AG10803 (cell line): ENCODE measurements at regions not wholly inside any gene's neighbourhood (a gene's known extent, or its start where the extent isn't known, plus 50 kb on each side); places are given as distances from the start of the nearest gene placed in this dataset.

Experiments
- DNase-seq: peaks from one replicate; pipeline ENCODE4 v3.0.0; 2010; ENCODE audit warnings: low read depth
- H3K4me3 ChIP-seq: 2 replicates; pipeline ENCODE4 v1.5.1; 2011; ENCODE audit warnings: mild to moderate bottlenecking, low read length, control low read depth
- TF ChIP-seq, protein P1 (sequence below): conservative IDR thresholded peaks from 2 replicates; pipeline ENCODE4 v1.5.1; 2011; ENCODE audit warnings: mild to moderate bottlenecking, low read length, control low read depth, inconsistent platforms

DNA sequence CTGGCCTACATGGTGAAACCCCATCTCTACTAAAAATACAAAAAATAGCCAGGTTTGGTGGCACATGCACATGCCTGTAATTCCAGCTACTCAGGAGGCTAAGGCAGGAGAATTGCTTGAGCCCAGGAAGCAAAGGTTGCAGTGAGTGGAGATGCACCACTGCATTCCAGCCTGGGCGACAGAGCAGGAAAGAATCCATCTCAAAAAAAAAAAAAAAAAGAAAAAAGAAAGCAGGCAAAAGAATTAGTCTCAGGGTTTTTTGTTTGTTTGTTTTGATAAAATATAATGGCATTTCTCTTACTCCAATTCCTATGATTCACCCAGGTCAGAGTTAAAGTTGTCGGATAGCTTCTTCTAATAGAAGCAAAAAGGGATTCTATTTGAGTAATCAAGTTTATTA is 67.0 kb upstream of the ATG10 start:
- TF ChIP-seq, protein P1, sequence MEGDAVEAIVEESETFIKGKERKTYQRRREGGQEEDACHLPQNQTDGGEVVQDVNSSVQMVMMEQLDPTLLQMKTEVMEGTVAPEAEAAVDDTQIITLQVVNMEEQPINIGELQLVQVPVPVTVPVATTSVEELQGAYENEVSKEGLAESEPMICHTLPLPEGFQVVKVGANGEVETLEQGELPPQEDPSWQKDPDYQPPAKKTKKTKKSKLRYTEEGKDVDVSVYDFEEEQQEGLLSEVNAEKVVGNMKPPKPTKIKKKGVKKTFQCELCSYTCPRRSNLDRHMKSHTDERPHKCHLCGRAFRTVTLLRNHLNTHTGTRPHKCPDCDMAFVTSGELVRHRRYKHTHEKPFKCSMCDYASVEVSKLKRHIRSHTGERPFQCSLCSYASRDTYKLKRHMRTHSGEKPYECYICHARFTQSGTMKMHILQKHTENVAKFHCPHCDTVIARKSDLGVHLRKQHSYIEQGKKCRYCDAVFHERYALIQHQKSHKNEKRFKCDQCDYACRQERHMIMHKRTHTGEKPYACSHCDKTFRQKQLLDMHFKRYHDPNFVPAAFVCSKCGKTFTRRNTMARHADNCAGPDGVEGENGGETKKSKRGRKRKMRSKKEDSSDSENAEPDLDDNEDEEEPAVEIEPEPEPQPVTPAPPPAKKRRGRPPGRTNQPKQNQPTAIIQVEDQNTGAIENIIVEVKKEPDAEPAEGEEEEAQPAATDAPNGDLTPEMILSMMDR: no peak
- DNase-seq: no peak
- H3K4me3 ChIP-seq: no peak overlapping the region

GRCh38 chr5:81904166-81904565 is 67.7 kb upstream of the ATG10 start:
- TF ChIP-seq, protein P1: no peak
- H3K4me3 ChIP-seq: no peak overlapping the region
- no peak for DNase-seq

GRCh38 chr5:81901586-81901985 is 70.2 kb upstream of the ATG10 start:
- DNase-seq: no peak
- TF ChIP-seq, protein P1: no peak
- H3K4me3 ChIP-seq: no peak overlapping the region

DNA sequence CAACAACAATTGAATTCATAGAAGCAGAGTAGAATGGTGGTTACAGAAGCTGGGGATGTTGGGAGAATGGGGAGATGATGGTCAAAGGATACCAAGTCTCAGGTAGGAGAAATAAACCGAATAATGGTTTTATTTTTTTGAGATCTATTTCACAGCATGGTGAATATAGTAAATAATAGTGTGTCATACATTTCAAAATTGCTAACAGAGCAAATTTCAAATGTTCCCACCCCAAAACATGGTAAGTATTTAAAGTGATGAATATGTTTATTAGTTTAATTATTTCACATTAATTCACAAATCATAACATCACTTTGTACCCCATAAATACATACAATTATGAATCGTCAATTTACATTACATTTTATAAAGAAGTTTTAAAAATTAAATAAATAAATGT is 72.7 kb upstream of the ATG10 start:
- DNase-seq: no peak
- TF ChIP-seq, protein P1: no peak
- no peak overlapping the region for H3K4me3 ChIP-seq

- H3K4me3 ChIP-seq: no peak overlapping the region
- no peak for DNase-seq
- TF ChIP-seq, protein P1: no peak
These were observed 73.4 kb upstream of the ATG10 start for GRCh38 chr5:81898403-81898802.

DNA sequence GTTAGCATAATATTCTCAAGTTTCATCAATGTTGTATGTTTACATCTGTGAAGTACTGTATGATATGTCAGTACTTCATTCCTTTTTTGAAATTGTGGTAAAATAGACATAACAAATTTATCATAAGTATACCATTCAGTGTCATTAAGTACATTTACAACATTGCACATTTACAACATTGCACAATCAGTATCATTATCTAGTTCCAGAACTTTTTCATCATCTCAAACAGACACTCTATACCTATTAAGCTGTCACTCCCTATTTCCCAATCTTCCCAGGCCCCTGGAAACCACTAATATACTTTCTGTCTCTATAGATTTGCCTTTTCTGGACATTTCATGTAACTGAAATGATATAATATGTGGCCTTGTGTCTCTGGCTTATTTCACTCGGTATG is 75.1 kb upstream of the ATG10 start:
- TF ChIP-seq, protein P1: no peak
- no peak overlapping the region for H3K4me3 ChIP-seq
- no peak for DNase-seq

DNA sequence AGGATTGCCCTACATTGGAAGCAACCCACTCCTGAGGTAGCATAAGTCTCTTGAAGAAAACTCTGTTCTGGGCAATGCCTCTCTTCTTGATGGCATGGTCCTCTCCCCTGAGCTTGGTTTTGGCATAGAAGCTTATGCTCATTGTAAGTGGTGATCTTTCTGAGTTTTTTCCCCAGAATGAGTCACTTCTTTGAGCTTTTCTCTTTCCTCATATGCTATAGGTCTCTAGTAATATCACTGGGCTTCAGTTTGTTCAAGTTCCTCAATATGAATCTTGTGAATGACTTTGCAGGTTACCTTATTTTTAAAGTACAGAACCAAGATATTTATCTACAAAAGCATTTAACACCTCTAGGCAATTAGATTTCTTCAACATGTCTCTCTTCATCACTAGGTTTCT is 76.5 kb upstream of the ATG10 start:
- TF ChIP-seq, protein P1: no peak
- no peak for DNase-seq
- H3K4me3 ChIP-seq: no peak overlapping the region
